Vagina (tissue), 2 donors: ENCODE measurements at regions not wholly inside any gene's neighbourhood (a gene's known extent, or its start where the extent isn't known, plus 50 kb on each side); places are given as distances from the start of the nearest gene placed in this dataset.

Experiments
- DNase-seq, 2 donors: peaks; one replicate each; pipeline ENCODE4 v3.0.0-alpha.2; 2017; ENCODE audit errors: extremely low spot score in 2 of 2
- H3K27ac ChIP-seq: fragments of 200-600 bp; sonication (generic); one replicate; pipeline ENCODE4 v1.5.1; 2019
- H3K27me3 ChIP-seq: fragments of 200-600 bp; sonication (generic); one replicate; pipeline ENCODE4 v1.5.1; 2019
- H3K36me3 ChIP-seq, 2 donors: fragments of 200-600 bp; sonication (generic); one replicate each; pipeline ENCODE4 v1.5.1; 2017 to 2019
- H3K4me1 ChIP-seq: fragments of 200-600 bp; sonication (generic); one replicate; pipeline ENCODE4 v1.5.1; 2019
- H3K4me3 ChIP-seq, 2 donors: fragments of 200-600 bp; sonication (generic); 1 replicate in 1 of 2; 2 replicates in 1 of 2; pipeline ENCODE4 v1.5.1; 2016 to 2019
- H3K9me3 ChIP-seq: fragments of 200-600 bp; sonication (generic); one replicate; pipeline ENCODE4 v1.5.1; 2019
- CTCF ChIP-seq, 3 experiments: fragments of 450-650 bp in 2 of 3; fragments of 200-600 bp in 1 of 3; sonication (generic) in 1 of 3; IDR thresholded peaks; one replicate each; pipeline ENCODE4 v1.5.1; 2017 to 2019; ENCODE audit warnings: antibody characterized with exemption in 3 of 3, mild to moderate bottlenecking in 2 of 3, moderate library complexity in 2 of 3
- POLR2A ChIP-seq, 2 donors: fragments of 450-650 bp; IDR thresholded peaks; one replicate each; pipeline ENCODE4 v1.6.1; 2017; ENCODE audit warnings: antibody characterized with exemption in 2 of 2, mild to moderate bottlenecking in 2 of 2, moderate library complexity in 2 of 2
- POLR2AphosphoS5 ChIP-seq, 2 donors: sonication (generic); formaldehyde crosslinking; IDR thresholded peaks; one replicate each; pipeline ENCODE4 v1.9.0; 2017; ENCODE audit warnings: antibody characterized with exemption in 2 of 2, mild to moderate bottlenecking in 2 of 2, low read depth in 1 of 2; ENCODE audit not compliant: insufficient read depth in 1 of 2
- intact Hi-C: fragments of 100-400 bp; cut with DNase I; formaldehyde crosslinking; loops from one replicate; pipeline ENCODE4 v1.15.1; 2023

DNA sequence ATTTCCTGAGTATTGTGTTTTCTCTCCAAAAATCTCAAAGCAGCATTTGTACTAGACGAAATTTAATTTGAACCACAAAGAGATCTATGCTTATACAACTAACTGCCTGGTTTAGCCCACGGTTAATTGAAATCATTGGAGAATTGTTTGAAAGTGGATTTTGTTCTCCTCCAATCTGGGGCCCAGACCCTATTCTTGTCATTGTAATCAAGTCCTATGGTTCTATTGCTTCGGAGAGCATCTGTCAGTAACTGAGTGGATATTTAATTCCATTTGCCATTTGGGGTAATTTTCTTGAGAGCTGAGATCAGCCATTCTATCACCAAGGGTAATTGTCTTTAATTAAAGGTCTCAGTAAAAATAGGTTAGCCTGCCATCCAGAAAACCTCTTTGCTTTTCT is 117.0 kb upstream of the KCNG1 start:
- no peak overlapping the region for H3K27ac ChIP-seq
- TF ChIP-seq POLR2AphosphoS5 (IDR thresholded peaks at IDR 0.05; ENCODE audit: insufficient read depth in 1 of 2, low read depth in 1 of 2) (no peak), POLR2A (IDR thresholded peaks at IDR 0.05) (no peak), CTCF (IDR thresholded peaks at IDR 0.05) (no peak)
- no peak for DNase-seq
- no peaks in the 10 kb centered on the region for H3K27me3 ChIP-seq
- intact Hi-C loops: loop anchor here (5.0 kb wide), 1 partner anchor 1767 kb away; no protein-coding TSS in a partner anchor
- no peak overlapping the region for H3K4me3 ChIP-seq
- no peaks in the 10 kb centered on the region for H3K4me1 ChIP-seq
- H3K9me3 ChIP-seq: no peaks in the 10 kb centered on the region
- no peaks in the 10 kb centered on the region for H3K36me3 ChIP-seq

DNA sequence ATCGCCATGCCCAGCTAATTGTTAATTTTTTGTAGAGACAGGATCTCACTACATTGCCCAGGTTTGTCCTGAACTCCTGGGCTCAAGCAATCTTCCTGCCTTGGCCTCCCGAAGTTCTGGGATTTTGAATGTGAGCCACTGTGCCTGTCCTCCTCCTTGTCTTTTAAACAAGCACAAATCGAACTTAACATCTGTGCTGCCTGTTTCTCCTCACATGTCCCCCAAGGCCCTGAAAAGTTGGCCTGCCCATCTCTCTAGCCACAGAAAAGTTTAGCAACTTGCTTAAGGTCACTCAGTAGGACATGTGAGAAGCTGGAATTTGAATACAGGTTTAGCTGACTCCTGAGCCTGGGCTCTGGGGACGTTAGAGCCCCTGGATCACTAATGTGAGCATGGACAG is 115.7 kb upstream of the KCNG1 start:
- H3K36me3 ChIP-seq: no peaks in the 10 kb centered on the region
- no peak overlapping the region for H3K27ac ChIP-seq
- intact Hi-C loops: no loop called here
- no peaks in the 10 kb centered on the region for H3K9me3 ChIP-seq
- no peaks in the 10 kb centered on the region for H3K27me3 ChIP-seq
- peak in 1 of 2 donors; percentile 67 for DNase-seq
- H3K4me1 ChIP-seq: no peaks in the 10 kb centered on the region
- TF ChIP-seq CTCF (IDR thresholded peaks at IDR 0.05) (no peak), POLR2A (IDR thresholded peaks at IDR 0.05) (no peak), POLR2AphosphoS5 (IDR thresholded peaks at IDR 0.05; ENCODE audit: insufficient read depth in 1 of 2, low read depth in 1 of 2) (no peak)
- H3K4me3 ChIP-seq: no peak overlapping the region

GRCh38 chr20:51137461-51137860 is 114.6 kb upstream of the KCNG1 start:
- Histone ChIP-seq H3K9me3 (no peaks in the 10 kb centered on the region), H3K27ac (no peak overlapping the region), H3K4me1 (no peaks in the 10 kb centered on the region), H3K27me3 (no peaks in the 10 kb centered on the region), H3K36me3 (no peaks in the 10 kb centered on the region), H3K4me3 (no peak overlapping the region)
- TF ChIP-seq POLR2AphosphoS5 (IDR thresholded peaks at IDR 0.05; ENCODE audit: insufficient read depth in 1 of 2, low read depth in 1 of 2): no peak
- TF ChIP-seq POLR2A (IDR thresholded peaks at IDR 0.05): no peak
- no peak for TF ChIP-seq CTCF (IDR thresholded peaks at IDR 0.05)
- no peak for DNase-seq
- intact Hi-C loops: no loop called here

DNA sequence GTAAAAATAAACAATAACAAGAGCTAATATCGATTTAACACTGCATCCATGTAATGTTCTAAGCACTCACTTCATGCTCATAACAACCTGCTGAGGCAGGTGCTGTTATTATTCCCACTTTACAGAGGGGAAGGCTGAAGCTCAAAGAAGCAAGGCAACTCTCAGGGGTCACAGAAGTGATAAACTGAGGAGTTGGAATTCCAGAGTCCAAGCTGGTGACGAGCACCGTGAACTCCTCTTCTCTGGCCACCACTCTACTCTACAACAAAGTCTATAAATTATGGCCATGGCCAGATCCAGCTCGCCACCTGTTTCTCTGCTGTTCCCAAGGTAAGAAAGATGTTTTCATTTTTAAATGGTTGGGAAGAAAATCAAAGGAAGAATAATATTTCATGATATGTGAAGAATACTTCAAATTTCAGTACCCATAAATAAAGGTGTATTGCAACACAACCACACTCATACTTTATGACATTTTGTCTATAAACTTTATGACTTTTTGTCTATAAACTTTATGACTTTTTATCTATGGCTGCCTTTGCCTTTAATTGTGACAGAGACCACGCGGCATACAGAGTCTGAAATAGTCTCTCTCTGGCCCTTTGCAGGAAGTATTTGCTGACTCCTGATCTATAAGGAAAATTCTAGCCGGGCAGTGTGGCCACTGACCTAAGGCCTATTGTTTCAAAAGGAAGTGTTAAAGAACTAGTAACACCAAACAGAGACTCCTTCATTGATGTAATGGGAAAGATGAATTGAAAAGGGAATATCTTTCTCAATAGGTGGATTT is 113.2 kb upstream of the KCNG1 start:
- intact Hi-C loops: no loop called here
- H3K4me1 ChIP-seq: no peaks in the 10 kb centered on the region
- H3K9me3 ChIP-seq: no peaks in the 10 kb centered on the region
- H3K4me3 ChIP-seq: no peak overlapping the region
- TF ChIP-seq CTCF (IDR thresholded peaks at IDR 0.05) (no peak), POLR2AphosphoS5 (IDR thresholded peaks at IDR 0.05; ENCODE audit: insufficient read depth in 1 of 2, low read depth in 1 of 2) (no peak), POLR2A (IDR thresholded peaks at IDR 0.05) (no peak)
- no peaks in the 10 kb centered on the region for H3K27me3 ChIP-seq
- DNase-seq: peak in 1 of 2 donors; percentile 28
- no peak overlapping the region for H3K27ac ChIP-seq
- H3K36me3 ChIP-seq: no peaks in the 10 kb centered on the region

GRCh38 chr20:51134405-51134804 is 111.5 kb upstream of the KCNG1 start:
- Histone ChIP-seq H3K27me3 (no peaks in the 10 kb centered on the region), H3K4me3 (no peak overlapping the region), H3K27ac (no peak overlapping the region), H3K9me3 (no peaks in the 10 kb centered on the region), H3K4me1 (no peaks in the 10 kb centered on the region), H3K36me3 (no peaks in the 10 kb centered on the region)
- peak in 1 of 2 donors; percentile 34 for DNase-seq
- TF ChIP-seq CTCF (IDR thresholded peaks at IDR 0.05) (no peak), POLR2A (IDR thresholded peaks at IDR 0.05) (no peak), POLR2AphosphoS5 (IDR thresholded peaks at IDR 0.05; ENCODE audit: insufficient read depth in 1 of 2, low read depth in 1 of 2) (no peak)
- intact Hi-C loops: no loop called here
